ENCODE measurements at regions not wholly inside any gene's neighbourhood (a gene's known extent, or its start where the extent isn't known, plus 50 kb on each side); places are given as distances from the start of the nearest gene placed in this dataset.

- TF ChIP-seq EZH2 (IDR thresholded peaks at IDR 0.05; ENCODE audit: insufficient read depth, poor library complexity, severe bottlenecking) (no peak), EZH2phosphoT487 (IDR thresholded peaks at IDR 0.05; ENCODE audit: insufficient read depth, low read depth) (no peak)
These were observed 264.5 kb downstream of the SOX4 start for GRCh38 chr6:21858076-21858475.
